OCI-LY3 (cell line): ENCODE measurements at regions not wholly inside any gene's neighbourhood (a gene's known extent, or its start where the extent isn't known, plus 50 kb on each side); places are given as distances from the start of the nearest gene placed in this dataset.

Experiments used
- EZH2phosphoT487 ChIP-seq: fragments of 200-600 bp; shearing (Covaris generic); IDR thresholded peaks from 2 replicates; pipeline ENCODE4 v1.6.1; 2018; ENCODE audit warnings: antibody characterized with exemption, mixed run types, low read depth
- TF ChIP-seq, protein P1 (sequence below): fragments of 200-600, 300-600 bp; sonication (generic); IDR thresholded peaks from 2 replicates; pipeline ENCODE4 v1.5.1; 2014; ENCODE audit warnings: antibody characterized with exemption, low read length, low read depth

DNA sequence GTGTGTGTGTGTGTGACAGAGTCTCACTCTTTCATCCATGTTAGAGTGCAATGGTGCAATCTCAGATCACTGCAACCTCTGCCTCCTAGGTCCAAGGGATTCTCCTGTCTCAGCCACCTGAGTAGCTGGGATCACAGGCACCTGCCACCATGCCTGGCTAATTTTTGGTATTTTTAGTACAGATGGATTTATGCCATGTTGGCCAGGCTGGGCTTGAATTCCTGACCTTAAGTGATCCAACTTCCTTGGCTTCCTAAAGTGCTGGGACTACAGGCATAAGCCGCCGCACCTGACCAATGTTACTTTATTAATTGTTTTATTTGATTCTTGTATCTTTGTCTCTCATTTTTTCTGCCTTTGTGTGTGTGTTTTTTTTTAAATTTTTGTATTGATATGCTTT, 89.6 kb downstream of the ZNF486 start:
- TF ChIP-seq, protein P1, sequence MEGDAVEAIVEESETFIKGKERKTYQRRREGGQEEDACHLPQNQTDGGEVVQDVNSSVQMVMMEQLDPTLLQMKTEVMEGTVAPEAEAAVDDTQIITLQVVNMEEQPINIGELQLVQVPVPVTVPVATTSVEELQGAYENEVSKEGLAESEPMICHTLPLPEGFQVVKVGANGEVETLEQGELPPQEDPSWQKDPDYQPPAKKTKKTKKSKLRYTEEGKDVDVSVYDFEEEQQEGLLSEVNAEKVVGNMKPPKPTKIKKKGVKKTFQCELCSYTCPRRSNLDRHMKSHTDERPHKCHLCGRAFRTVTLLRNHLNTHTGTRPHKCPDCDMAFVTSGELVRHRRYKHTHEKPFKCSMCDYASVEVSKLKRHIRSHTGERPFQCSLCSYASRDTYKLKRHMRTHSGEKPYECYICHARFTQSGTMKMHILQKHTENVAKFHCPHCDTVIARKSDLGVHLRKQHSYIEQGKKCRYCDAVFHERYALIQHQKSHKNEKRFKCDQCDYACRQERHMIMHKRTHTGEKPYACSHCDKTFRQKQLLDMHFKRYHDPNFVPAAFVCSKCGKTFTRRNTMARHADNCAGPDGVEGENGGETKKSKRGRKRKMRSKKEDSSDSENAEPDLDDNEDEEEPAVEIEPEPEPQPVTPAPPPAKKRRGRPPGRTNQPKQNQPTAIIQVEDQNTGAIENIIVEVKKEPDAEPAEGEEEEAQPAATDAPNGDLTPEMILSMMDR, result no peak
- no peak for TF ChIP-seq EZH2phosphoT487
